ENCODE measurements at regions not wholly inside any gene's neighbourhood (a gene's known extent, or its start where the extent isn't known, plus 50 kb on each side); places are given as distances from the start of the nearest gene placed in this dataset.

- TF ChIP-seq CTCF (conservative IDR thresholded peaks at IDR 0.05) (no peak), EZH2 (IDR thresholded peaks at IDR 0.05; ENCODE audit: low read depth) (no peak)
Observed at GRCh38 chr13:36551445-36551844, 119.2 kb downstream of the CCNA1 start.

Measured in PC-9 (cell line).